ENCODE measurements at regions not wholly inside any gene's neighbourhood (a gene's known extent, or its start where the extent isn't known, plus 50 kb on each side); places are given as distances from the start of the nearest gene placed in this dataset.

DNA sequence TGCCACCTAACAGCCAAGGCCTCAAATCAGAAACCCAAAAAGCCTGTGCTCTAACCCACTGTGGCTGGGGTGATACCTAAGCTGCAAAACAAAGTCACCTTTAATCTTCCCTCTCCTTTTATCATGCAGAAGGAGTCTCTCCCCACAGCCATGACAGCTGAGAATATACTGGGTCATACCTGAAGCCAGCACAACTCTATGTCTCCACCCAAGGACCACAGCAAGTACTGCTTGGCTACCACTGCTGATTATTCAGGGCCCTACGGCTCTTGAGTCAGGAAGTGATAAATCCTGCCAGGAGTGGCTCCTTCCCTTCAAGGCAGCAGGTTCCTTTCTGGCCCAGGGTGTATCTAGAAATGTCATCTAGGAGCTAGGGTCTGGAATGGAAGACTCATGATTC is 151.5 kb upstream of the TOM1L1 start:
- no peak overlapping the region for H3K4ac ChIP-seq (ENCODE audit: low read depth, low read length)
- no peak overlapping the region for H2BK5ac ChIP-seq (ENCODE audit: low read depth, low read length, poor library complexity, severe bottlenecking)
- H3K4me2 ChIP-seq (ENCODE audit: low read depth, low read length): no peak overlapping the region
- TF ChIP-seq SMC3 (IDR thresholded peaks at IDR 0.05; ENCODE audit: low read depth, low read length): no peak
- no peaks in the 10 kb centered on the region for H3K9me1 ChIP-seq (ENCODE audit: insufficient read depth, low read length)
- H4K91ac ChIP-seq (ENCODE audit: insufficient read depth, low read depth, low read length): no peak overlapping the region
- H3K27me3 ChIP-seq (ENCODE audit: control insufficient read depth, insufficient read depth, low read length): no peaks in the 10 kb centered on the region
- no peak overlapping the region for H2AFZ ChIP-seq (replicated peaks; ENCODE audit: low read length, poor library complexity)
- no peak overlapping the region for H4K8ac ChIP-seq (ENCODE audit: low read depth in 2 of 2, low read length in 2 of 2)
- no peak overlapping the region for H2BK120ac ChIP-seq (ENCODE audit: low read depth, low read length)
- no peak overlapping the region for H2BK20ac ChIP-seq (ENCODE audit: low read depth, low read length)
- H4K5ac ChIP-seq (ENCODE audit: low read depth, low read length): no peak overlapping the region
- no peak overlapping the region for H3K4me3 ChIP-seq (ENCODE audit: insufficient read depth, low read depth, low read length)
- no peak overlapping the region for H2AK9ac ChIP-seq (replicated peaks; ENCODE audit: low read depth, low read length, poor library complexity)
- no peak overlapping the region for H3K14ac ChIP-seq (replicated peaks; ENCODE audit: low read depth, low read length)
- no peak overlapping the region for H2BK15ac ChIP-seq (ENCODE audit: low read depth, low read length)
- no peaks in the 10 kb centered on the region for H4K20me1 ChIP-seq (ENCODE audit: insufficient read depth, low read length)
- BruUV-seq (replicated peaks): no TSS peak
- ChIA-PET POLR2A (ENCODE audit: unreplicated experiment) (no interaction called here), CTCF (no interaction called here)
- H3K36me3 ChIP-seq (ENCODE audit: control insufficient read depth, insufficient read depth, low read length): no peaks in the 10 kb centered on the region
- H3K56ac ChIP-seq (ENCODE audit: extremely low read depth, insufficient read depth, low read length): no peak overlapping the region
- no peaks in the 10 kb centered on the region for H3K79me1 ChIP-seq (ENCODE audit: low read depth in 1 of 2, low read length in 2 of 2)
- in situ Hi-C loops (cut with MboI; ENCODE audit: low sequenced_read_pairs): no loop called here
- H3K9ac ChIP-seq (ENCODE audit: low read depth, low read length): no peak overlapping the region
- no peak overlapping the region for H3K23ac ChIP-seq (ENCODE audit: low read depth, low read length)
- no peak overlapping the region for H3K18ac ChIP-seq (ENCODE audit: low read depth, low read length)
- intact Hi-C loops (cut with micrococcal nuclease): no loop called here
- no peak for DNase-seq
- no peak overlapping the region for H3K27ac ChIP-seq (ENCODE audit: insufficient read depth, low read length)
- H3K9me3 ChIP-seq (ENCODE audit: control insufficient read depth, insufficient read depth, low read length): peaks cover 16% of the 10 kb centered on the region
- dilution Hi-C loops (cut with HindIII; ENCODE audit: low sequenced_read_pairs, unreplicated experiment): no loop called here
- WGBS, 2 experiments (ENCODE audit: extremely low coverage in 2 of 2, insufficient read length in 1 of 2): no CpG with 5 or more reads among the region's 1 CpG
- ATAC-seq (ENCODE audit: low read depth): no peak
- no peaks in the 10 kb centered on the region for H3K4me1 ChIP-seq (ENCODE audit: control insufficient read depth, insufficient read depth, low read length)
- no peak overlapping the region for H2AK5ac ChIP-seq (ENCODE audit: low read depth, low read length)

Measured in IMR-90 (cell line).